ENCODE measurements at regions not wholly inside any gene's neighbourhood (a gene's known extent, or its start where the extent isn't known, plus 50 kb on each side); places are given as distances from the start of the nearest gene placed in this dataset.
A peak's percentile ranks its signal among the peaks of the same experiment; 100 is the strongest.

GRCh38 chr7:113292105-113292504 is 173.8 kb upstream of the SMIM30 start:
- no peak overlapping the region for H3K27ac ChIP-seq (ENCODE audit: low read depth in 1 of 2, low read length in 1 of 2)
- no peaks in the 10 kb centered on the region for H3K4me1 ChIP-seq (ENCODE audit: control insufficient read depth in 5 of 5, insufficient read depth in 5 of 5, low read length in 5 of 5)
- H3K9me3 ChIP-seq (ENCODE audit: control insufficient read depth in 4 of 4, insufficient read depth in 3 of 4, low read length in 3 of 4) = peaks cover 0 to 10% (median 0%) of the 10 kb centered on the region in 4 donors
- 89 to 92% methylated on average over 3 of the region's 3 CpGs for WGBS, 2 donors
- H3K4me3 ChIP-seq = no peak overlapping the region
- no peak for TF ChIP-seq CTCF (IDR thresholded peaks at IDR 0.05; ENCODE audit: control extremely low read depth, extremely low read depth)
- DNase-seq = no peak
- no peak overlapping the region for H3K9ac ChIP-seq (ENCODE audit: insufficient read depth in 1 of 2, low read length in 2 of 2)
- no peaks in the 10 kb centered on the region for H3K36me3 ChIP-seq (ENCODE audit: control insufficient read depth in 4 of 4, insufficient read depth in 4 of 4, low read length in 4 of 4)
- no peaks in the 10 kb centered on the region for H3K27me3 ChIP-seq (ENCODE audit: control insufficient read depth in 3 of 3, insufficient read depth in 3 of 3, low read length in 2 of 3)
- no peak for ATAC-seq (ENCODE audit: insufficient read depth, low FRiP score)

- ATAC-seq (ENCODE audit: insufficient read depth, low FRiP score) = no peak
- Histone ChIP-seq H3K9ac (ENCODE audit: insufficient read depth in 1 of 2, low read length in 2 of 2) (no peak overlapping the region), H3K27me3 (ENCODE audit: control insufficient read depth in 3 of 3, insufficient read depth in 3 of 3, low read length in 2 of 3) (no peaks in the 10 kb centered on the region), H3K27ac (ENCODE audit: low read depth in 1 of 2, low read length in 1 of 2) (no peak overlapping the region), H3K4me3 (no peak overlapping the region), H3K9me3 (ENCODE audit: control insufficient read depth in 4 of 4, insufficient read depth in 3 of 4, low read length in 3 of 4) (peaks cover 0 to 10% (median 0%) of the 10 kb centered on the region in 4 donors), H3K36me3 (ENCODE audit: control insufficient read depth in 4 of 4, insufficient read depth in 4 of 4, low read length in 4 of 4) (no peaks in the 10 kb centered on the region), H3K4me1 (ENCODE audit: control insufficient read depth in 5 of 5, insufficient read depth in 5 of 5, low read length in 5 of 5) (no peaks in the 10 kb centered on the region)
- 87 to 90% methylated on average over 9 of the region's 9 CpGs for WGBS, 2 donors
- no peak for DNase-seq
- TF ChIP-seq CTCF (IDR thresholded peaks at IDR 0.05; ENCODE audit: control extremely low read depth, extremely low read depth) = no peak
Measured at GRCh38 chr7:113291058-113291457, 172.7 kb upstream of the SMIM30 start.

GRCh38 chr7:113289140-113289740 is 170.9 kb upstream of the SMIM30 start:
- H3K4me1 ChIP-seq (ENCODE audit: control insufficient read depth in 5 of 5, insufficient read depth in 5 of 5, low read length in 5 of 5) = no peaks in the 10 kb centered on the region
- DNase-seq = peak; percentile 23 to 41 (median 40)
- 44 to 52% methylated on average over 4 of the region's 4 CpGs for WGBS, 2 donors
- H3K27ac ChIP-seq (ENCODE audit: low read depth in 1 of 2, low read length in 1 of 2) = no peak overlapping the region
- H3K9me3 ChIP-seq (ENCODE audit: control insufficient read depth in 4 of 4, insufficient read depth in 3 of 4, low read length in 3 of 4) = peaks cover 0 to 3% (median 0%) of the 10 kb centered on the region in 4 donors
- no peak overlapping the region for H3K4me3 ChIP-seq
- no peak for ATAC-seq (ENCODE audit: insufficient read depth, low FRiP score)
- no peaks in the 10 kb centered on the region for H3K36me3 ChIP-seq (ENCODE audit: control insufficient read depth in 4 of 4, insufficient read depth in 4 of 4, low read length in 4 of 4)
- no peak for TF ChIP-seq CTCF (IDR thresholded peaks at IDR 0.05; ENCODE audit: control extremely low read depth, extremely low read depth)
- no peak overlapping the region for H3K9ac ChIP-seq (ENCODE audit: insufficient read depth in 1 of 2, low read length in 2 of 2)
- H3K27me3 ChIP-seq (ENCODE audit: control insufficient read depth in 3 of 3, insufficient read depth in 3 of 3, low read length in 2 of 3) = no peaks in the 10 kb centered on the region

- DNase-seq = no peak
- Histone ChIP-seq H3K36me3 (ENCODE audit: control insufficient read depth in 4 of 4, insufficient read depth in 4 of 4, low read length in 4 of 4) (no peaks in the 10 kb centered on the region), H3K9ac (ENCODE audit: insufficient read depth in 1 of 2, low read length in 2 of 2) (no peak overlapping the region), H3K4me1 (ENCODE audit: control insufficient read depth in 5 of 5, insufficient read depth in 5 of 5, low read length in 5 of 5) (no peaks in the 10 kb centered on the region), H3K27ac (ENCODE audit: low read depth in 1 of 2, low read length in 1 of 2) (no peak overlapping the region), H3K9me3 (ENCODE audit: control insufficient read depth in 4 of 4, insufficient read depth in 3 of 4, low read length in 3 of 4) (no peaks in the 10 kb centered on the region), H3K27me3 (ENCODE audit: control insufficient read depth in 3 of 3, insufficient read depth in 3 of 3, low read length in 2 of 3) (no peaks in the 10 kb centered on the region), H3K4me3 (no peak overlapping the region)
- no peak for ATAC-seq (ENCODE audit: insufficient read depth, low FRiP score)
- WGBS, 2 donors = 77 to 94% methylated on average over 3 of the region's 3 CpGs
- no peak for TF ChIP-seq CTCF (IDR thresholded peaks at IDR 0.05; ENCODE audit: control extremely low read depth, extremely low read depth)
Measured at GRCh38 chr7:113285411-113285810, 167.1 kb upstream of the SMIM30 start.
